GM12875 (cell line): ENCODE measurements at regions not wholly inside any gene's neighbourhood (a gene's known extent, or its start where the extent isn't known, plus 50 kb on each side); places are given as distances from the start of the nearest gene placed in this dataset.

Experiments used
- H3K4me3 ChIP-seq: one replicate; pipeline ENCODE4 v1.5.1; 2011; ENCODE audit warnings: low read depth, low read length, control low read depth
- TF ChIP-seq, protein P1 (sequence below): IDR thresholded peaks from 2 replicates; pipeline ENCODE4 v1.5.1; 2011; ENCODE audit warnings: low read depth, mild to moderate bottlenecking, control low read depth, inconsistent platforms, low read length, moderate library complexity, borderline replicate concordance; ENCODE audit not compliant: insufficient read depth

DNA sequence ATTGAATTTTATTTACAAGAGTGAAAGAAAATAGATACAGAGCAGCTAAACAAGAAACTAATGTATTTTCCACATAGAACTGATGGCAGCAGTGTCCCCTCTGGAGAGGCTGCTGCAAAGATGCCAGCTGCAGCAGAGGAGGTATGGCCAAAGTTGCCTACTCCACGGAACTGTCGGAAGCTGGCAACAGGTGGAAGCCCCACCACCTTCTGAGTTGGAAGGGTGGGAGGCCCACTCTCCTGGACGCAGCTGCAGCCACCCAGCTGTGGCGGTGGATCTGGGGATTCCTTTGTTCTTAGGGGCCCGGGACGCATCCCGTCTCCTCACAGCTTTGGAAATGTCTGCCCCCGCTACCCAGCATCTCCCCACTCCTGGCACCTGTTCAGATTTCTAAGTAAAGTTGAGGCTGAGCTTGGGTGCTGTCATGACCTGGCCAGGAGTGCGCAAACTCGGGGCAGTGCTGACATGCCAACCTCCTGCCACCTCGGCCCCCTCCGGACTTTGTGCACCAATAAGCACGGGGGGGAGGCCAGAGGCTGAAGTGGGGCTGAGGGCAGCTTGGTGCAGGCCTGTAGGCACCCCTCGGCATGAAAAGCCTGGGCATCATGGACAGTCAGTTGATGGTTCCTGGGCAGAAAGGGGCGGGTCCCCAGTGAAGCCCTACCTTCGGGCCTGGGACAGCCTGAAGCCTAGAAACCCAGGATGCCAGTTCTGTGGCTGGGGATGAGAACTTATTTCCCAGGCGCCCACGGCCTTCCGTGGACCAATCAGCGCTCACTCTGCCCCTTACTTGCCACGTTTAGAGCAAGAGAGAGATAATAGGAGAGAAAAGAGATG lies 1071.4 kb downstream of the JRKL start:
- TF ChIP-seq, protein P1, sequence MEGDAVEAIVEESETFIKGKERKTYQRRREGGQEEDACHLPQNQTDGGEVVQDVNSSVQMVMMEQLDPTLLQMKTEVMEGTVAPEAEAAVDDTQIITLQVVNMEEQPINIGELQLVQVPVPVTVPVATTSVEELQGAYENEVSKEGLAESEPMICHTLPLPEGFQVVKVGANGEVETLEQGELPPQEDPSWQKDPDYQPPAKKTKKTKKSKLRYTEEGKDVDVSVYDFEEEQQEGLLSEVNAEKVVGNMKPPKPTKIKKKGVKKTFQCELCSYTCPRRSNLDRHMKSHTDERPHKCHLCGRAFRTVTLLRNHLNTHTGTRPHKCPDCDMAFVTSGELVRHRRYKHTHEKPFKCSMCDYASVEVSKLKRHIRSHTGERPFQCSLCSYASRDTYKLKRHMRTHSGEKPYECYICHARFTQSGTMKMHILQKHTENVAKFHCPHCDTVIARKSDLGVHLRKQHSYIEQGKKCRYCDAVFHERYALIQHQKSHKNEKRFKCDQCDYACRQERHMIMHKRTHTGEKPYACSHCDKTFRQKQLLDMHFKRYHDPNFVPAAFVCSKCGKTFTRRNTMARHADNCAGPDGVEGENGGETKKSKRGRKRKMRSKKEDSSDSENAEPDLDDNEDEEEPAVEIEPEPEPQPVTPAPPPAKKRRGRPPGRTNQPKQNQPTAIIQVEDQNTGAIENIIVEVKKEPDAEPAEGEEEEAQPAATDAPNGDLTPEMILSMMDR, result no peak
- H3K4me3 ChIP-seq, result no peak overlapping the region

GRCh38 chr11:97461934-97462333 lies 1072.1 kb downstream of the JRKL start:
- H3K4me3 ChIP-seq, result no peak overlapping the region
- TF ChIP-seq, protein P1, result no peak

DNA sequence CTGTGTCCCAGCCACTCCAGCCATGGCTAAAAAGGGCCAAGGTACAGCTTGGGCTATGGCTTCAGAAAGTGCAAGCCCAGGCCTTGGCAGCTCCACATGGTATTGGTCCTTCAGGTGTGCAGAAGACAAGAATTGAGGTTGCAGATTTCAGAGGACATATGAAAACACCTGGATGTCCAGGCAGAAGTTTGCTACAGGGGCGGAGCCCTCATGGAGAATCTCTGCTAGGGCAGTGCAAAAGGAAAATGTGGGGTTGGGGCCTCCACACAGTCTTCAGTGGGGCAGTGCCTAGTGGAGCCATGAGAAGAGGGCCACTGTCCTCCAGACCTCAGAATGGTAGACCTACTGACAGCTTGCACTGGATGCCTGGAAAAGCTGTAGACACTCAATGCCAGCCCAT lies 1074.1 kb downstream of the JRKL start:
- TF ChIP-seq, protein P1, result no peak
- no peak overlapping the region for H3K4me3 ChIP-seq

GRCh38 chr11:97471480-97471879 lies 1081.7 kb downstream of the JRKL start:
- TF ChIP-seq, protein P1, result no peak
- no peak overlapping the region for H3K4me3 ChIP-seq

DNA sequence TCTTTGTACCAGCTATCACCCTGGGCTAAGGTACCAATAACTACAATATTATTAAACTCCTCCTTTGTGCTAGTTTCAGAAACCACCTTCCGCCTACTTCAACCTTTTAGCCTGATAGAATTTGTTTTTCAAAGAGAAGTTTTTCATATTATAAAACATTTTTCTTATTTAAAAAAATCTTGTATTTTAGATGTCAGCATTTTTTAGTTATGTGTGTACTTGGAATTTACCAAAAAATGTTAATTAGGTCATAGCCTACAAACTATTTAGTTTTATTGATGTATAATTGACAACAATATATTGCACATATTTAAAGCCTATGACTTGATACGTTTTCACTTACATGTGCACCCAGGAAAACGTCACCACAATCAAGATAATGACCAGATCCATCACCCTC lies 1097.6 kb downstream of the JRKL start:
- TF ChIP-seq, protein P1, result no peak
- H3K4me3 ChIP-seq, result no peak overlapping the region

- no peak overlapping the region for H3K4me3 ChIP-seq
- TF ChIP-seq, protein P1, result no peak
Observed at GRCh38 chr11:97498891-97499290, 1109.1 kb downstream of the JRKL start.

DNA sequence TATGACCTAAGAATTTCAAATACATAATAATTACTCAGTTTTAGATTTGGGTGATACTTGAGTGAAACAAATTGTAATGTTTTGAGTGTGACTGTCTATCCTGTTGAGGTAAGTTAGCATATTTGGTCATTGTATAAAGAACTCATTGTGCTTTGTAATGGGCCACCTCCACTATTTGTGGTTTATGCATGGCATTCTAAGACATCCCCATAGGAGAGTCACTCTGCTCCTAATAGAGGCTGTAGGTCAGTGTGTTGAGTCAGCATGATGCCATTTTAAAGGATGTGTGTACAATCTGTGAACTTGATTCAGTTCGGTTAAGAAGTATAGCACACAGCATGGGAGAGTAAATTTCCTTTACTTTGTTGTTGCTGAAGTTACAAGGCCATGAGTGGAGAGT lies 1112.4 kb downstream of the JRKL start:
- no peak overlapping the region for H3K4me3 ChIP-seq
- TF ChIP-seq, protein P1, result no peak
